GM12864 (cell line): ENCODE measurements at regions not wholly inside any gene's neighbourhood (a gene's known extent, or its start where the extent isn't known, plus 50 kb on each side); places are given as distances from the start of the nearest gene placed in this dataset.

Source experiments
- DNase-seq: peaks from one replicate; pipeline ENCODE4 v3.0.0-alpha.2; 2011; ENCODE audit warnings: low read depth
- H3K4me3 ChIP-seq: 2 replicates; pipeline ENCODE4 v1.5.1; 2011; ENCODE audit warnings: mild to moderate bottlenecking, low read depth, low read length, control low read depth
- TF ChIP-seq, protein P1 (sequence below): IDR thresholded peaks from 2 replicates; pipeline ENCODE4 v1.5.1; 2011; ENCODE audit warnings: low read depth, mild to moderate bottlenecking, moderate library complexity, low read length, control low read depth, inconsistent platforms; ENCODE audit errors: missing control alignments

DNA sequence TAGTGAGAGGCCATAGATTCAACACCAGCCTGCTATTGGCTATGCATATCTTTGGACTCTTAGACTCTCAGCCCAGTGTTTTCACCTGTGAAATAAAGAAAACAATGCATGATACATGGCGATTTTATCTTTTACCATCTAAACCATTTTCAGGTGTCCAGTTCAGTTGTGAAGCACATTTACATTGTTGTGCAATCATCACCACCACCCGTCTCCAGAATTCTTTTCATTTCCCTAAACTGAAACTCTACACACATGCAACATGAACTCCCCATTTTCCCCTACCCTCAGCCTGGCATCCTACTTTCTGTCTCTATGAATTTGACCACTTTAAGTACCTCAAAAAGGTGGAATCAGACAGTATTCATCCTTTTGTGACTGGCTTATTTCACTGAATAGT is 420.6 kb downstream of the MED10 start:
- H3K4me3 ChIP-seq = no peak overlapping the region
- DNase-seq = no peak
- TF ChIP-seq, protein P1, sequence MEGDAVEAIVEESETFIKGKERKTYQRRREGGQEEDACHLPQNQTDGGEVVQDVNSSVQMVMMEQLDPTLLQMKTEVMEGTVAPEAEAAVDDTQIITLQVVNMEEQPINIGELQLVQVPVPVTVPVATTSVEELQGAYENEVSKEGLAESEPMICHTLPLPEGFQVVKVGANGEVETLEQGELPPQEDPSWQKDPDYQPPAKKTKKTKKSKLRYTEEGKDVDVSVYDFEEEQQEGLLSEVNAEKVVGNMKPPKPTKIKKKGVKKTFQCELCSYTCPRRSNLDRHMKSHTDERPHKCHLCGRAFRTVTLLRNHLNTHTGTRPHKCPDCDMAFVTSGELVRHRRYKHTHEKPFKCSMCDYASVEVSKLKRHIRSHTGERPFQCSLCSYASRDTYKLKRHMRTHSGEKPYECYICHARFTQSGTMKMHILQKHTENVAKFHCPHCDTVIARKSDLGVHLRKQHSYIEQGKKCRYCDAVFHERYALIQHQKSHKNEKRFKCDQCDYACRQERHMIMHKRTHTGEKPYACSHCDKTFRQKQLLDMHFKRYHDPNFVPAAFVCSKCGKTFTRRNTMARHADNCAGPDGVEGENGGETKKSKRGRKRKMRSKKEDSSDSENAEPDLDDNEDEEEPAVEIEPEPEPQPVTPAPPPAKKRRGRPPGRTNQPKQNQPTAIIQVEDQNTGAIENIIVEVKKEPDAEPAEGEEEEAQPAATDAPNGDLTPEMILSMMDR = no peak

DNA sequence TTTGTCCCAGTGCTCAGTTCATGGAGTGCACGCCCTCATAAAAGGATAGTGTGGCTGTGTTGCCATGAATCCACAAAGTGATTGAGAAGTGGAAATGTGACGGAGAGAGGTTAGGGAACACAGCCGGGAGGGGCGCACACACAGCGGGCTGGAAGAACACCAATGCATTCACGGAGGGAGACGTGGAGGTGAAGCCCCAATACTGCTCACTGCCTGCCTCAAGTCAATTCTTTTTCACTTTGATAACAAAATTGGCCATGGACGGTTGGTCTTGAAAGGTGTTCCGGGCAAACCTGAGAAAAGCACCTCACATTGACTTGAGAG is 424.1 kb downstream of the MED10 start:
- TF ChIP-seq, protein P1 = no peak
- H3K4me3 ChIP-seq = no peak overlapping the region
- no peak for DNase-seq

- no peak for DNase-seq
- H3K4me3 ChIP-seq = no peak overlapping the region
- TF ChIP-seq, protein P1 = no peak
These were observed 424.6 kb downstream of the MED10 start for GRCh38 chr5:5953584-5954274.

DNA sequence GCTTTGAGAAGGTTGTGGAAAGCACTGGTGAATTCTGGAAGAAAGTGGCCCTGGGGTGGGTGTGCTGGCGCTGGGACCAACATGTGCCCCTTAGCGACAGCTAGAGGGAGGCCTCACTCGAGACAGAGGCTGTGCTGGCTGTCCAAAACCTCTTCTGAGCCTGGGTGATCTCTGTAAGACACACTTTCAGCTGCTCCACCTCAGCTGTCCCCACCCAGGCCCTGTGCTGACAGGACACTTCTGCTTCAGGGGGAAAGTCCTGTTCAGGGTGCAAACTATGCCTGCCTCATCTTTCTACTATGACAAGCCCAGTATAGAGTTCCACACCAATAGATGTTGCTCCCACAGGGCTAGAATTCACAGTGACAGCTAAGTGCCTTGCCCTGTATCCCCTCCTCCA is 426.4 kb downstream of the MED10 start:
- H3K4me3 ChIP-seq = no peak overlapping the region
- no peak for DNase-seq
- TF ChIP-seq, protein P1 = no peak

GRCh38 chr5:5950658-5951057 is 427.7 kb downstream of the MED10 start:
- no peak overlapping the region for H3K4me3 ChIP-seq
- no peak for DNase-seq
- TF ChIP-seq, protein P1 = no peak

- no peak for DNase-seq
- no peak overlapping the region for H3K4me3 ChIP-seq
- TF ChIP-seq, protein P1 = no peak
These were observed 436.9 kb downstream of the MED10 start for GRCh38 chr5:5941486-5941885.

DNA sequence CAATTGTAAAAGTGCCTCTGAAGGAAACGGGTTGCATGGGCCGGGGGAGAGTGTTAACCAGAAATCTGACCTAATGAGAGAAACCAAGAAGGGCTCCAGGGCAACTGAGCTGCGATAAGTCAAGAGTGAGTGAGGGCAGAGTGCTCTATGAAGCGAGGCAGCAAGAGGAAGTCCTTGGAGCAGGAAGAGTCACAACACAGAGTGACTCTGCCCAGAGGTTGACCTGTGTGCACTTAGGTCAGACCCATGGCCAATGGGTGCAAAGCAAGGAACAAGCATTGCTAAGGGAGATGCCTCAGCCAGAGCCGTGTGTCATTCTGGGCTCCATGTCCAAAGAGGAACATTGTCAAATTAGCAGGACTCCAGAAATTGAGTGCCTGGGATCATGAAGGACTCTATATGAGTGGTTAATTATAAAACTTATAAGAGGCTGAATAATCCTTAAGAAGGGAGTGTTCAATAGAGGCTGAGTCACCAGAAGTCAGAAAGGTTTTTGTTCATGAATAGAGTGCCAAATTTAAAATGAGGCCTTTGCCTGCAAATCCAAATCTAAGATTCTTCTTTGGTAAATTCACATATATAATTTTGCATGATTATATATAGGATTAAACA is 438.5 kb downstream of the MED10 start:
- DNase-seq = no peak
- TF ChIP-seq, protein P1 = no peak
- no peak overlapping the region for H3K4me3 ChIP-seq
